HCT116 (cell line): ENCODE measurements at regions not wholly inside any gene's neighbourhood (a gene's known extent, or its start where the extent isn't known, plus 50 kb on each side); places are given as distances from the start of the nearest gene placed in this dataset.

Experiments
- ATAC-seq: fragments of 200-7000 bp; cut with Tn5 transposase; 2 replicates; pipeline ENCODE4 v1.9.1; 2020; ENCODE audit warnings: mild to moderate bottlenecking, moderate library complexity
- BruUV-seq: library from RNA; stranded (reverse); fragments of 400-500 nt; replicated peaks from 2 replicates; lab custom pipeline; 2021; lab: Mats Ljungman, UMichigan
- CTCF ChIA-PET: fragments of 300-600 bp; sonication (Branson Sonifier 250); formaldehyde crosslinking; loops from one replicate; lab custom pipeline; 2021; ENCODE audit warnings: antibody characterized with exemption; lab: Charles Lee
- POLR2A ChIA-PET: fragments of 300-600, 350-600 bp; sonication (Branson Sonifier 250); formaldehyde crosslinking; loops from one replicate; lab custom pipeline; 2021; ENCODE audit warnings: antibody characterized with exemption; lab: Charles Lee
- RAD21 ChIA-PET, 2 experiments: fragments of 300-600 bp; sonication (Branson Sonifier 250); formaldehyde crosslinking; loops; one replicate each; lab custom pipeline; 2023; ENCODE audit warnings: low total read pairs in 2 of 2; ENCODE audit not compliant: uncharacterized antibody in 2 of 2, unreplicated experiment in 2 of 2, low non-redundant PET in 1 of 2; lab: Charles Lee
- DNase-seq: peaks from one replicate; pipeline ENCODE4 v3.0.0-alpha.2; 2010; ENCODE audit warnings: low read depth, low spot score
- H2AFZ ChIP-seq: fragments of 200-600 bp; shearing (Covaris generic), sonication (generic); 2 replicates; pipeline ENCODE4 v1.6.1; 2017; ENCODE audit warnings: low read depth, mixed run types, mixed read lengths, antibody characterized with exemption, low read length; ENCODE audit not compliant: poor library complexity, severe bottlenecking
- H3K27ac ChIP-seq: 2 replicates; pipeline ENCODE4 v1.5.1; 2012; ENCODE audit warnings: low read depth, low read length
- H3K27me3 ChIP-seq: fragments of 200-600 bp; sonication (generic); 2 replicates; pipeline ENCODE4 v1.6.1; 2016; ENCODE audit warnings: mixed run types, low read length, mixed read lengths; ENCODE audit not compliant: insufficient read depth
- H3K36me3 ChIP-seq, 2 experiments: fragments of 200-500 bp in 1 of 2; fragments of 200-600 bp in 1 of 2; sonication (Bioruptor generic) in 1 of 2; sonication (generic) in 1 of 2; 2 replicates each; pipeline versions ENCODE4 v1.5.1 to v1.6.1; 2014 to 2016; ENCODE audit warnings: low read length in 2 of 2, inconsistent platforms in 1 of 2, mixed read lengths in 1 of 2, mixed run types in 1 of 2; ENCODE audit not compliant: insufficient read depth in 2 of 2, control insufficient read depth in 1 of 2
- H3K4me1 ChIP-seq, 2 experiments: fragments of 200-600 bp in 1 of 2; sonication (generic) in 1 of 2; 2 replicates each; pipeline versions ENCODE4 v1.5.1 to v1.6.1; 2012 to 2017; ENCODE audit warnings: low read length in 2 of 2, inconsistent platforms in 1 of 2, mild to moderate bottlenecking in 1 of 2, mixed read lengths in 1 of 2, mixed run types in 1 of 2, moderate library complexity in 1 of 2; ENCODE audit not compliant: insufficient read depth in 2 of 2, control insufficient read depth in 1 of 2
- H3K4me2 ChIP-seq: fragments of 200-600 bp; sonication (generic); 2 replicates; pipeline ENCODE4 v1.6.1; 2017; ENCODE audit warnings: mixed run types, low read length, mixed read lengths
- H3K4me3 ChIP-seq, 2 experiments: fragments of 200-600 bp in 1 of 2; sonication (generic) in 1 of 2; replicated peaks in 1 of 2; 2 replicates each; pipeline ENCODE4 v1.5.1; 2011 to 2016; ENCODE audit warnings: low read length in 2 of 2, control low read depth in 1 of 2, low read depth in 1 of 2, mild to moderate bottlenecking in 1 of 2, mixed read lengths in 1 of 2, mixed run types in 1 of 2
- H3K79me2 ChIP-seq: fragments of 200-600 bp; sonication (generic); 2 replicates; pipeline ENCODE4 v1.6.1; 2017; ENCODE audit warnings: mild to moderate bottlenecking, mixed run types, low read length, moderate library complexity, mixed read lengths; ENCODE audit not compliant: insufficient read depth
- H3K9ac ChIP-seq: fragments of 200-600 bp; sonication (generic); 2 replicates; pipeline ENCODE4 v1.6.1; 2016; ENCODE audit warnings: low read length, mixed read lengths
- H3K9me2 ChIP-seq: fragments of 200-600 bp; sonication (generic), shearing (Covaris generic); 2 replicates; pipeline ENCODE4 v1.6.1; 2017; ENCODE audit warnings: mixed run types, mild to moderate bottlenecking, moderate library complexity; ENCODE audit not compliant: insufficient read depth
- H3K9me3 ChIP-seq, 2 experiments: fragments of 200-500 bp in 1 of 2; fragments of 200-600 bp in 1 of 2; sonication (Bioruptor generic) in 1 of 2; sonication (generic) in 1 of 2; 2 replicates each; pipeline ENCODE4 v1.6.1; 2014 to 2017; ENCODE audit warnings: low read length in 2 of 2, mixed read lengths in 2 of 2, inconsistent platforms in 1 of 2, low read depth in 1 of 2, mild to moderate bottlenecking in 1 of 2, mixed run types in 1 of 2, moderate library complexity in 1 of 2; ENCODE audit not compliant: control insufficient read depth in 1 of 2, insufficient read depth in 1 of 2
- H4K20me1 ChIP-seq: fragments of 200-600 bp; sonication (generic), shearing (Covaris generic); 2 replicates; pipeline ENCODE4 v1.6.1; 2017; ENCODE audit warnings: mixed run types, mild to moderate bottlenecking, moderate library complexity; ENCODE audit not compliant: insufficient read depth
- CBX3 ChIP-seq: IDR thresholded peaks from 2 replicates; pipeline ENCODE4 v1.6.1; 2012; ENCODE audit warnings: low read depth
- CEBPB ChIP-seq: IDR thresholded peaks from 2 replicates; pipeline ENCODE4 v1.6.1; 2012; ENCODE audit warnings: low read depth
- ELF1 ChIP-seq: IDR thresholded peaks from 2 replicates; pipeline ENCODE4 v1.6.1; 2012; ENCODE audit warnings: low read depth, borderline replicate concordance
- FOSL1 ChIP-seq: IDR thresholded peaks from 2 replicates; pipeline ENCODE4 v1.6.1; 2012; ENCODE audit warnings: low read depth
- JUND ChIP-seq: IDR thresholded peaks from 2 replicates; pipeline ENCODE4 v1.6.1; 2012
- POLR2A ChIP-seq: IDR thresholded peaks from 2 replicates; pipeline ENCODE4 v1.7.0; 2011; ENCODE audit warnings: borderline replicate concordance; ENCODE audit not compliant: insufficient read depth, insufficient read length; ENCODE audit errors: extremely low read depth
- POLR2AphosphoS5 ChIP-seq: IDR thresholded peaks from 2 replicates; pipeline ENCODE4 v1.6.1; 2011; ENCODE audit warnings: mild to moderate bottlenecking, low read depth, low read length, moderate library complexity
- SIN3A ChIP-seq: IDR thresholded peaks from 2 replicates; pipeline ENCODE4 v1.6.1; 2012; ENCODE audit warnings: low read depth
- SP1 ChIP-seq: IDR thresholded peaks from 2 replicates; pipeline ENCODE4 v1.6.1; 2012; ENCODE audit warnings: low read depth
- TCF7L2 ChIP-seq: IDR thresholded peaks from 2 replicates; pipeline ENCODE4 v1.7.0; 2011; ENCODE audit warnings: borderline replicate concordance, inconsistent platforms; ENCODE audit not compliant: insufficient read depth, insufficient read length; ENCODE audit errors: extremely low read depth
- YY1 ChIP-seq: IDR thresholded peaks from 2 replicates; pipeline ENCODE4 v1.6.1; 2011; ENCODE audit warnings: low read length, low read depth, moderate library complexity, mild to moderate bottlenecking; ENCODE audit not compliant: insufficient replicate concordance; ENCODE audit errors: extremely low read depth
- intact Hi-C: fragments of 100-400 bp; cut with micrococcal nuclease; formaldehyde crosslinking; loops from 2 replicates; pipeline ENCODE4 v1.10.0; 2022
- TF ChIP-seq, protein P1 (sequence below): IDR thresholded peaks from 2 replicates; pipeline ENCODE4 v1.6.1; 2012
- TF ChIP-seq, protein P2 (sequence below): IDR thresholded peaks from 2 replicates; pipeline ENCODE4 v1.6.1; 2011; ENCODE audit warnings: mild to moderate bottlenecking, low read length, moderate library complexity; ENCODE audit not compliant: insufficient replicate concordance; ENCODE audit errors: extremely low read depth
- TF ChIP-seq, protein P3 (sequence below): IDR thresholded peaks from 2 replicates; pipeline ENCODE4 v1.6.1; 2012; ENCODE audit warnings: low read depth
- TF ChIP-seq, protein P4 (sequence below): IDR thresholded peaks from 2 replicates; pipeline ENCODE4 v1.6.1; 2012
- TF ChIP-seq, protein P5 (sequence below), 3 experiments: fragments of 200-600 bp in 1 of 3; sonication (generic) in 1 of 3; IDR thresholded peaks in 2 of 3; conservative IDR thresholded peaks in 1 of 3; 2 replicates each; pipeline ENCODE4 v1.5.1; 2012 to 2017; ENCODE audit warnings: low read depth in 2 of 3, low read length in 2 of 3, antibody characterized with exemption in 1 of 3, borderline replicate concordance in 1 of 3, control low read depth in 1 of 3, mild to moderate bottlenecking in 1 of 3, mixed read lengths in 1 of 3, mixed run types in 1 of 3, moderate library complexity in 1 of 3; ENCODE audit not compliant: insufficient read depth in 1 of 3

DNA sequence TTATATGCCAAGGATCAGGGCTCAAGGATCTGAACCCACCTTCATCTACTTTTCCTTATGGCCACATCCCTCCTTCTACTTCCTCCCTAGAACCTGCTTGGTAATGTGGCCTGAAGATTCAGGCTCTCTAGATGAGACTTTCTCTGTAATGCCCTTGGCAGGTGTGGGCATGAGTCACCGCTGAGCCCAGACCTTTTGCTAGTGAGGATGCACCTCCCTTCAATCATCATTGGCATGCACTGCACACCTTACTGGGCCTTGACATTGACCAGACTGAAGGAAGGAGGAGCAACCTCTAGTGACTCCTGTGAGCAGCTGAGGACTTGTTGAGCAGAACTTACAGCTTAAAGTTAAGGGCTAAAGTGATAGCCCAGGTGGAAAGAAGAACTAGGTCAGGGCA, 405.3 kb downstream of the MAFB start:
- H3K27ac ChIP-seq, result no peak overlapping the region
- H3K9me3 ChIP-seq, result no peaks in the 10 kb centered on the region
- H2AFZ ChIP-seq, result no peak overlapping the region
- ChIA-PET POLR2A (no interaction called here), CTCF (no interaction called here), RAD21 (no interaction called here)
- peaks cover 13% of the 10 kb centered on the region; the same call in 1 of the 2 replicates for H3K27me3 ChIP-seq
- TF ChIP-seq CEBPB (no peak), ELF1 (no peak), TCF7L2 (no peak), POLR2AphosphoS5 (no peak), POLR2A (no peak), JUND (no peak), FOSL1 (no peak), YY1 (no peak), SIN3A (no peak), CBX3 (no peak), SP1 (no peak)
- TF ChIP-seq, protein P1, sequence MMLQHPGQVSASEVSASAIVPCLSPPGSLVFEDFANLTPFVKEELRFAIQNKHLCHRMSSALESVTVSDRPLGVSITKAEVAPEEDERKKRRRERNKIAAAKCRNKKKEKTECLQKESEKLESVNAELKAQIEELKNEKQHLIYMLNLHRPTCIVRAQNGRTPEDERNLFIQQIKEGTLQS, result no peak
- TF ChIP-seq, protein P2, sequence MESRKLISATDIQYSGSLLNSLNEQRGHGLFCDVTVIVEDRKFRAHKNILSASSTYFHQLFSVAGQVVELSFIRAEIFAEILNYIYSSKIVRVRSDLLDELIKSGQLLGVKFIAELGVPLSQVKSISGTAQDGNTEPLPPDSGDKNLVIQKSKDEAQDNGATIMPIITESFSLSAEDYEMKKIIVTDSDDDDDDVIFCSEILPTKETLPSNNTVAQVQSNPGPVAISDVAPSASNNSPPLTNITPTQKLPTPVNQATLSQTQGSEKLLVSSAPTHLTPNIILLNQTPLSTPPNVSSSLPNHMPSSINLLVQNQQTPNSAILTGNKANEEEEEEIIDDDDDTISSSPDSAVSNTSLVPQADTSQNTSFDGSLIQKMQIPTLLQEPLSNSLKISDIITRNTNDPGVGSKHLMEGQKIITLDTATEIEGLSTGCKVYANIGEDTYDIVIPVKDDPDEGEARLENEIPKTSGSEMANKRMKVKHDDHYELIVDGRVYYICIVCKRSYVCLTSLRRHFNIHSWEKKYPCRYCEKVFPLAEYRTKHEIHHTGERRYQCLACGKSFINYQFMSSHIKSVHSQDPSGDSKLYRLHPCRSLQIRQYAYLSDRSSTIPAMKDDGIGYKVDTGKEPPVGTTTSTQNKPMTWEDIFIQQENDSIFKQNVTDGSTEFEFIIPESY, result no peak
- TF ChIP-seq, protein P3, sequence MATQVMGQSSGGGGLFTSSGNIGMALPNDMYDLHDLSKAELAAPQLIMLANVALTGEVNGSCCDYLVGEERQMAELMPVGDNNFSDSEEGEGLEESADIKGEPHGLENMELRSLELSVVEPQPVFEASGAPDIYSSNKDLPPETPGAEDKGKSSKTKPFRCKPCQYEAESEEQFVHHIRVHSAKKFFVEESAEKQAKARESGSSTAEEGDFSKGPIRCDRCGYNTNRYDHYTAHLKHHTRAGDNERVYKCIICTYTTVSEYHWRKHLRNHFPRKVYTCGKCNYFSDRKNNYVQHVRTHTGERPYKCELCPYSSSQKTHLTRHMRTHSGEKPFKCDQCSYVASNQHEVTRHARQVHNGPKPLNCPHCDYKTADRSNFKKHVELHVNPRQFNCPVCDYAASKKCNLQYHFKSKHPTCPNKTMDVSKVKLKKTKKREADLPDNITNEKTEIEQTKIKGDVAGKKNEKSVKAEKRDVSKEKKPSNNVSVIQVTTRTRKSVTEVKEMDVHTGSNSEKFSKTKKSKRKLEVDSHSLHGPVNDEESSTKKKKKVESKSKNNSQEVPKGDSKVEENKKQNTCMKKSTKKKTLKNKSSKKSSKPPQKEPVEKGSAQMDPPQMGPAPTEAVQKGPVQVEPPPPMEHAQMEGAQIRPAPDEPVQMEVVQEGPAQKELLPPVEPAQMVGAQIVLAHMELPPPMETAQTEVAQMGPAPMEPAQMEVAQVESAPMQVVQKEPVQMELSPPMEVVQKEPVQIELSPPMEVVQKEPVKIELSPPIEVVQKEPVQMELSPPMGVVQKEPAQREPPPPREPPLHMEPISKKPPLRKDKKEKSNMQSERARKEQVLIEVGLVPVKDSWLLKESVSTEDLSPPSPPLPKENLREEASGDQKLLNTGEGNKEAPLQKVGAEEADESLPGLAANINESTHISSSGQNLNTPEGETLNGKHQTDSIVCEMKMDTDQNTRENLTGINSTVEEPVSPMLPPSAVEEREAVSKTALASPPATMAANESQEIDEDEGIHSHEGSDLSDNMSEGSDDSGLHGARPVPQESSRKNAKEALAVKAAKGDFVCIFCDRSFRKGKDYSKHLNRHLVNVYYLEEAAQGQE, result no peak
- TF ChIP-seq, protein P4, sequence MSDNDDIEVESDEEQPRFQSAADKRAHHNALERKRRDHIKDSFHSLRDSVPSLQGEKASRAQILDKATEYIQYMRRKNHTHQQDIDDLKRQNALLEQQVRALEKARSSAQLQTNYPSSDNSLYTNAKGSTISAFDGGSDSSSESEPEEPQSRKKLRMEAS, result no peak
- TF ChIP-seq, protein P5, sequence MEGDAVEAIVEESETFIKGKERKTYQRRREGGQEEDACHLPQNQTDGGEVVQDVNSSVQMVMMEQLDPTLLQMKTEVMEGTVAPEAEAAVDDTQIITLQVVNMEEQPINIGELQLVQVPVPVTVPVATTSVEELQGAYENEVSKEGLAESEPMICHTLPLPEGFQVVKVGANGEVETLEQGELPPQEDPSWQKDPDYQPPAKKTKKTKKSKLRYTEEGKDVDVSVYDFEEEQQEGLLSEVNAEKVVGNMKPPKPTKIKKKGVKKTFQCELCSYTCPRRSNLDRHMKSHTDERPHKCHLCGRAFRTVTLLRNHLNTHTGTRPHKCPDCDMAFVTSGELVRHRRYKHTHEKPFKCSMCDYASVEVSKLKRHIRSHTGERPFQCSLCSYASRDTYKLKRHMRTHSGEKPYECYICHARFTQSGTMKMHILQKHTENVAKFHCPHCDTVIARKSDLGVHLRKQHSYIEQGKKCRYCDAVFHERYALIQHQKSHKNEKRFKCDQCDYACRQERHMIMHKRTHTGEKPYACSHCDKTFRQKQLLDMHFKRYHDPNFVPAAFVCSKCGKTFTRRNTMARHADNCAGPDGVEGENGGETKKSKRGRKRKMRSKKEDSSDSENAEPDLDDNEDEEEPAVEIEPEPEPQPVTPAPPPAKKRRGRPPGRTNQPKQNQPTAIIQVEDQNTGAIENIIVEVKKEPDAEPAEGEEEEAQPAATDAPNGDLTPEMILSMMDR (IDR thresholded peaks at IDR 0.05 in 2 of 3, conservative IDR thresholded peaks at IDR 0.05 in 1 of 3; ENCODE audit: borderline replicate concordance in 1 of 3, insufficient read depth in 1 of 3, low read depth in 2 of 3, low read length in 2 of 3), result no peak
- H3K36me3 ChIP-seq, result no peaks in the 10 kb centered on the region
- no peak overlapping the region for H3K9ac ChIP-seq
- no peak overlapping the region for H3K4me3 ChIP-seq
- no peak overlapping the region for H3K4me2 ChIP-seq
- BruUV-seq, result no TSS peak
- H4K20me1 ChIP-seq, result no peaks in the 10 kb centered on the region
- no peaks in the 10 kb centered on the region for H3K9me2 ChIP-seq
- intact Hi-C loops, result no loop called here
- no peaks in the 10 kb centered on the region for H3K4me1 ChIP-seq
- DNase-seq, result no peak
- no peak for ATAC-seq
- no peaks in the 10 kb centered on the region for H3K79me2 ChIP-seq
